ENCODE measurements at regions not wholly inside any gene's neighbourhood (a gene's known extent, or its start where the extent isn't known, plus 50 kb on each side); places are given as distances from the start of the nearest gene placed in this dataset.

DNA sequence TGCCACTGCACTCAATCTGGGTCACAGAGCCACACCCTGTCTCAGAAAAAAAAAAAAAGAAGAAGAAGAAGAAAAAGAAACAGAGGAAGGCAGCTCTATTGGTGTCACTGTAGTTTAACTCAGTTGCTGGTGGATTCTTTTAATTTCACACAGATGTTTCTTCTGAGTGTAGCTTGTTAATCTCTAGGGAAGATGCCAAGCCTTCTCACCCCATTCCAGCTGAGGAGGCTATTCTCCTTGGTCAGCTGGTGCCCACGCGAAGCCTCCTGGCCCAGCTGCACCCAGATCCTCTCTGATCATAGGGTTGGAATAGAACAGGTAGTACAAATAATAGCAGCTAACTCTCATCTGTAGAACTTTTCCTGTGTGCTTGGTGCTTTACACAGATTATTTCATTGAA is 113.8 kb upstream of the SPRY4 start:
- Mint-ChIP-seq H3K4me1 (ENCODE audit: low read depth) (peaks cover 28% of the 10 kb centered on the region), H3K9me3 (no peaks in the 10 kb centered on the region), H3K27ac (no peak overlapping the region), H3K36me3 (no peaks in the 10 kb centered on the region), H3K4me3 (no peak overlapping the region), H3K27me3 (no peaks in the 10 kb centered on the region)
- POLR2A ChIA-PET: interaction anchor here (1.1 kb wide), 1 partner anchor 12 kb away, joined by 3 read pairs; no protein-coding TSS in a partner anchor
- CTCF ChIA-PET: interaction anchor here (0.9 kb wide), 1 partner anchor 16 kb away, joined by 4 read pairs; no protein-coding TSS in a partner anchor
- no peak for DNase-seq
- intact Hi-C loops (cut with micrococcal nuclease): loop anchor here (10.0 kb wide), 1 partner anchor 114 kb away; the partner anchor contains the start of gene SPRY4

DNA sequence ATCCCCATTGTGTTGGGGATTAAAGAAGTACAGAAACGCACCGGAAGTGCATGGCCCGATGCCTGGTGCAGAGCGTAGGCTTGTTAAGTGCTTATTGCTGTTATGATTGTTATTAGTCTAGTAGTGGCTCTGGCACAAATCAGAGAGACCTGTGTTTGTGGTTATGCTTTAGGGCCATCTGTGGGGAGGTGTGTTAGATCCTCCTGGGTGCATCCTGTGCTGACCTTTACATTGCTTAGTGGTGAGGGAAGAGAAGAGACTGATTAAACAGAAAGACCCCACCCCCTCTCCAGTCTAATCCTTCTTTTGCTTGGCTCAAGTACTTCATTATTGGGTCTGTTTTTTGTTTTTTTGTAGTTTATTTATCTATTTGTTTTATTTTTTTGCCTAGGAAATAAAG is 112.7 kb upstream of the SPRY4 start:
- no peaks in the 10 kb centered on the region for H3K27me3 Mint-ChIP-seq
- ChIA-PET CTCF (no interaction called here), POLR2A (no interaction called here)
- H3K4me1 Mint-ChIP-seq (ENCODE audit: low read depth): peaks cover 38% of the 10 kb centered on the region
- intact Hi-C loops (cut with micrococcal nuclease): loop anchor here (10.0 kb wide), 1 partner anchor 113 kb away; the partner anchor contains the start of gene SPRY4
- no peaks in the 10 kb centered on the region for H3K9me3 Mint-ChIP-seq
- no peak overlapping the region for H3K4me3 Mint-ChIP-seq
- DNase-seq: no peak
- H3K27ac Mint-ChIP-seq: no peak overlapping the region
- H3K36me3 Mint-ChIP-seq: no peaks in the 10 kb centered on the region

DNA sequence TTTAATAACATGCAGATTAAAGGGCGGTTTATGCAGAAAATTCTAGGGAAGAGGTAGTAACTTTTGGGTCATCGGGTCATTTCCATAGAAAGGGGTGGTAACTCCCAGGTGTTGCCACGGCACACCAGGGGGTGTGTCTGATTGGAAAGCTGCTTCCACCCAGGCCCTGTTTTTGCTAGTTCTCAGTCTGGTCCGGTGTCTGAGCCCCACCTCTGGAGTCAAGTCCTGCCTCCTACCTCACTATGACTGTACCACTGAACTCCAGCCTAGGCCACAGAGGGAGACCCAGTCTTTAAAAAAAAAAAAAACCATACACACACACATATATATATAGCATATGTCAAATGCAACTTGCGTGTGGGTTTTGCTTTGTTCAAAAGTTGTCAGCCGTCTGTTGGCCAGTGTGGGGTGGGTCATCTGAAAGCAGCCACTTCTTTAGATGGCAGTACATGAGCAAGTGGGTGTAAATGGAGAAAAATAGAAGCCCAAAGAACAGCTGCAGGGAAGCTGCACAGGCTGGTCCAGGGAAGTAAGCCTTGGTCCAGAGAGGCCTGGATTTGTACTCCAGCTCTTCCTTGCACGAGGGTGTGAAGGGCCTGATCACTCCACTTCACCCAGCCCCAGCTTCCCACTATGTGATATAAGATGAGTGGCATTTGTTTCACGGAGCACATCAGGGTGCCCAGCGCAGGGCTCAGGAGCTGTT is 110.7 kb upstream of the SPRY4 start:
- Mint-ChIP-seq H3K36me3 (no peaks in the 10 kb centered on the region), H3K9me3 (no peaks in the 10 kb centered on the region), H3K4me1 (ENCODE audit: low read depth) (peaks cover 42% of the 10 kb centered on the region), H3K4me3 (no peak overlapping the region), H3K27ac (no peak overlapping the region), H3K27me3 (no peaks in the 10 kb centered on the region)
- DNase-seq: no peak
- ChIA-PET POLR2A (interaction anchor here (0.5 kb wide), 1 partner anchor 128 kb away, joined by 4 read pairs; no protein-coding TSS in a partner anchor), CTCF (interaction anchor here (0.6 kb wide), 1 partner anchor 1436 kb away, joined by 3 read pairs; no protein-coding TSS in a partner anchor)
- intact Hi-C loops (cut with micrococcal nuclease): loop anchor here (10.0 kb wide), 1 partner anchor 111 kb away; the partner anchor contains the start of gene SPRY4

DNA sequence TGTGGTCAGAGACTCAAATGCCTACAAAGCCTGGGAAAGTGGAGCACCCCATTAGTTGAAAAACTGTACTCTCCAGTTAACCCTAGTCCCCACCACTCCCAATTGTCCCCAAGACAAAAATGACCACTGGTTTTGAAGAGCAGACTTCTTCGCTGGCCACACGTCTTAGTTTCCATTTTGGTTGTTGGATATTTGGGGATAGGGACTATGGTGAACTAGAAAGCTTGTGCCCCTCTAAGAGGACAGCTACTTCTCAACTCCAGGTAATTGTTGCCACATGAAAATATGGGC is 109.4 kb upstream of the SPRY4 start:
- H3K27me3 Mint-ChIP-seq: no peaks in the 10 kb centered on the region
- CTCF ChIA-PET: interaction anchor here (0.7 to 1.1 kb wide), 2 partner anchors 76 to 110 kb away, joined by 3 read pairs; partner anchors contain the start of gene SPRY4
- no peak overlapping the region for H3K27ac Mint-ChIP-seq
- intact Hi-C loops (cut with micrococcal nuclease): loop anchor here (5.0 to 10.0 kb wide), 3 partner anchors 109 to 212 kb away; partner anchors contain the start of gene SPRY4
- H3K9me3 Mint-ChIP-seq: no peaks in the 10 kb centered on the region
- peaks cover 42% of the 10 kb centered on the region for H3K4me1 Mint-ChIP-seq (ENCODE audit: low read depth)
- POLR2A ChIA-PET: no interaction called here
- DNase-seq: no peak
- H3K4me3 Mint-ChIP-seq: no peak overlapping the region
- H3K36me3 Mint-ChIP-seq: no peaks in the 10 kb centered on the region

DNA sequence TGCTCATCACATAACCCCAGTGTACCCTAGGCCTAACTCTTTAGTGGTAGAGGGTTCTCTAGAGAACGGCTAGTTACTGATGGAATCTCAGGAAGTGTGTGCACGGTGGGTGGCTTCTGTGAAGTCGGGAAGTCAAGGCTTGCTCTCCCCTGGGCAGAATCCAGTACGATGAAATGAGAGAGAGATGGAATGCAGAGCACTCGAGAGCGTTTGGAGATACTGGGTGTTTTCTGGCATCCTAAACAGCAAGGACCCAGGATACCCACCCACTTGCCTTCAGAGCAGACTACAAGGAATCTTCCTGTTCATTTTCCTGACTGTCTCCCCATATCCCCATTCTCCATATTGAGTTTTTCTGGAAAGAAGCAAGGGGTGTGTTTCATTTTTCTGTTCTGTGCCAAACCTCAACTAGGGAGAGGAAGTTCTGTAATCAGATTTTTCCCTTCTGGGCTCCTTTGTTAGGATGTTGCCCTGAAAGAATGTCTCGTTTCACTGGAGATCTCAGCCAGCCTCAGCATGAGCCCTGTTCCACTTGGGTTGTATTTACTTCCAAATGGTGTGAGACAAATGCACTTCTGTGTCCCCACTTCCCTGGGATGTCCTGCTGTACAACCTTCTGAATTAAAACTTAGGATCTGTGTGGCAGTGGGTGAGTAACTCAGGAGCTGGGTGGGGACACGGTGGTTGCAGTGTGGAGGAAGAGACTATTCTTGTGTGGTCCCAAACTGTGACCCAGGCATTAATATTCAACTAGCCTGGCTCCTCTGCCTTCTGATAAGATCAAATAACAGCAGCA is 108.9 kb upstream of the SPRY4 start:
- ChIA-PET POLR2A (no interaction called here), CTCF (interaction anchor here (0.7 to 1.2 kb wide), 4 partner anchors 10 to 432 kb away, joined by 3 to 4 read pairs (median 3); partner anchors contain the start of gene SPRY4)
- intact Hi-C loops (cut with micrococcal nuclease): loop anchor here (2.0 to 10.0 kb wide), 5 partner anchors 73 to 211 kb away; partner anchors contain the start of gene SPRY4
- DNase-seq: no peak
- Mint-ChIP-seq H3K4me3 (no peak overlapping the region), H3K27me3 (no peaks in the 10 kb centered on the region), H3K27ac (no peak overlapping the region), H3K9me3 (no peaks in the 10 kb centered on the region), H3K4me1 (ENCODE audit: low read depth) (peaks cover 38% of the 10 kb centered on the region), H3K36me3 (no peaks in the 10 kb centered on the region)

DNA sequence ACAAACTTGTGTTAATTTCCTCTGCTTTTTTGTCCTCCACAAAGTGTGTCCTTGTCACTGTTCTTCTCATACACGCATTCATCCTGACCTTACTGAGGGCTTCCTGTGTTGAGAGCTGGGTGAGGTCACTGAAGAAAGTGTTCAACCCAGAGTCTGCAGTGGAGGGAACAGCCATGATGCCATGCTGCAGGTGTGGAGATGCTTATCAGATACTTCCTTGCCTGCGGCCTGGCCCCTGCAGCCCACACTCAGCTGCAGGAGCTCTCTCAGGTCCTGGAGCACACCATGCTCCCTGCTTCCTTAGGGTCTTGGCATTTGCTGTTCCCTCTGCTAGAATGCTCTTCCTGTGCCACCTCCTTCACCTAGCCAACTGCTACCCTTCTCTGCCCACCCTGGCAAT is 108.1 kb upstream of the SPRY4 start:
- Mint-ChIP-seq H3K4me3 (peak overlapping the region; percentile 54), H3K27ac (peak overlapping the region; percentile 81), H3K4me1 (ENCODE audit: low read depth) (peaks cover 32% of the 10 kb centered on the region), H3K36me3 (no peaks in the 10 kb centered on the region), H3K9me3 (no peaks in the 10 kb centered on the region), H3K27me3 (no peaks in the 10 kb centered on the region)
- DNase-seq: peak; percentile 74
- ChIA-PET CTCF (interaction anchor here (0.8 to 1.2 kb wide), 2 partner anchors 9 to 431 kb away, joined by 3 to 4 read pairs; no protein-coding TSS in a partner anchor), POLR2A (interaction anchor here (1.1 kb wide), 1 partner anchor 77 kb away, joined by 7 read pairs; no protein-coding TSS in a partner anchor)
- intact Hi-C loops (cut with micrococcal nuclease): loop anchor here (1.0 to 10.0 kb wide), 6 partner anchors 39 to 211 kb away; partner anchors contain the start of gene SPRY4

DNA sequence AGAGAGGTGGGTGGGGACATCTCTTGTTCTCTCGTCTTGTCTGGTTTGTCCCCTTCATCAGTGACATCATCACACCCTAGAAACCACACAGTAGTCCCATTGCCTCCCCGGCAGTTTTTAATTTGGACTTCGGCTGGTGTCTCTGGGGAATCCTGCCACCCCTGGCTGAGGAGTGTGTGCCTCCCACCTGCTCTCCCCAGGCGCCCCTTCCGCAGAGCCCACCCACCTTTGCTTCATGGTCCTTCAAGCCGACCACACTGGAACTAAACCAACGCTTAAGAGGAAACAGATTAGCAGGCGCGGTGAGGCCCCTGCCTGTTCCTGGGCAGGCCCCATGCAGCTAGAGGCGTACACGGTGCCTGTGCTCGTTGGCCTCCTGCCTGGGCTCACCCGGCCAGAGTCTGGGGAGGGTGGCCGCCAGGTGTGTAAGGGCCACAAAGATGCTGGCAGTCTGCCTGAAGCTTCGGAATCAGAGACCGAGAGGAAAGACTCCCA is 107.6 kb upstream of the SPRY4 start:
- H3K27ac Mint-ChIP-seq: peak overlapping the region; percentile 81
- peak overlapping the region; percentile 54 for H3K4me3 Mint-ChIP-seq
- intact Hi-C loops (cut with micrococcal nuclease): loop anchor here (1.0 to 10.0 kb wide), 6 partner anchors 40 to 210 kb away; partner anchors contain the start of gene SPRY4
- ChIA-PET POLR2A (interaction anchor here (1.1 kb wide), 1 partner anchor 76 kb away, joined by 7 read pairs; no protein-coding TSS in a partner anchor), CTCF (interaction anchor here (0.8 to 1.2 kb wide), 2 partner anchors 9 to 431 kb away, joined by 3 to 4 read pairs; no protein-coding TSS in a partner anchor)
- no peaks in the 10 kb centered on the region for H3K36me3 Mint-ChIP-seq
- peak; percentile 57 for DNase-seq
- peaks cover 35% of the 10 kb centered on the region for H3K4me1 Mint-ChIP-seq (ENCODE audit: low read depth)
- no peaks in the 10 kb centered on the region for H3K9me3 Mint-ChIP-seq
- no peaks in the 10 kb centered on the region for H3K27me3 Mint-ChIP-seq

DNA sequence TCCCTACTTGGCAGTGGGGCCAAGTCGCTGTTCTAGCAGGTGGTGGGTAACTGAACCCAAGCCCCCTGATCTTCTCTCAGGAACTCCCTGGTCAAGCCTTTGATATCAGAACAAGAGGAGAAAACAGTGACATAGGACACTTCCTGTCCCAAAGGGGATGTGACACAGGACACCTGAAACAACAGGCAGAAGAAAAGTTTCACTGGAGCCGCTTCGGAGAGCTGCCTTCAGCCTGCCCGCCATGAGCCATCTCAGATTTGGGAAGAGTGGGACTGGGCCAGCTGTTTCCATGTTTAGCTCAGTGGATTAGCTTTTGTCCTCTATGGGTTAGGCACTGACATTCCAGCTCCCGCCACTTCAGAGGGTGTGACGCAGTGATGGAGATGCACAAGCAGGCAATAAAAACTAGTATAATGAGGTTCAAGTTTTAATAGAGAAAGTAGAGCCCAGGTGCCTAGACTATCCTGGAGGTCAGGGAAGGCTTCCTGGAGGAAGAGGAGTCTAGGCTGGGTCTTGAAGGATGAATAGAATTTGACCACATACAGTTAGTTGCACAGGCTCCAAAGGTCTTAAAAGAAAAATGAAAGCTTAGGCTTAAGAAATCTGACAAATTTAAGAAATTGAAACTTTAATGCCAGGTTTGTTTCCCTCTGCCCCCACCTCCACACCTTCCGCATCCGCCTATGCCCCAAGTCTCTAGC is 104.1 kb upstream of the SPRY4 start:
- POLR2A ChIA-PET: no interaction called here

DNA sequence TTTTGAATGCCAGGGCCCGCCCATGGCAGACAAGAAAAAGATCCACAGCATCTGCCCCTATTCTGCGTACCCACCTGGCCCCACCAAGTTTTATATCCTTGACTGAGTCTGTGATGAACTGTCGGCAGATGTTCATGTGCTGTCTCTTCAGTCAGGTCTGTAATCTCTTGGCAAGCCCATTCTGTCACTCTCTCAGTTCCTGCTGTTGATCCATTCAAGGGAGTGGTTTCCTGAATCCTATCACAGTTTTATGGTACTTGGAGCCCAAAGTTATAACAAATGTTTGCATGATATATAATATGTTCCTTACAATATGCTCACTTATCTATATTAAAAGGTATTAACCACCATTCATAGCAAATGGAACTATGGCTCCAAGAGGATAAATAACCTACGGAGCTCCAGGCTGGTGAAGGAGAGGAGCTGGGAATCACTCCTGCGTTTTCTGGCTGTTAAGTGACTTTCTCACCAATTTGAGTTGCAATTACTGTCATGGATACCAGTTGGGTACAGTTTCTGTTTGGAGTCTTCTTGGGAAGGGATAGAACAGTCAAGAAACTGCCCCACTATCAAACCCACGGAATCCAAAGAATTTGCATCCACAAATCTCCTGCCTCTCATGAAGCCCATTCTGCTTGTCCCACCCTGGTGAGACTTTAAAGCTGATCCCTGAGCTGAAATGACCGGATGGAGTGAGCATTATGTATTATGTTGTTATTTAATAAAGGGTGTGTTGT is 103.4 kb upstream of the SPRY4 start:
- Mint-ChIP-seq H3K27ac (no peak overlapping the region), H3K27me3 (no peaks in the 10 kb centered on the region), H3K36me3 (no peaks in the 10 kb centered on the region), H3K4me1 (ENCODE audit: low read depth) (peaks cover 42% of the 10 kb centered on the region), H3K4me3 (no peak overlapping the region), H3K9me3 (no peaks in the 10 kb centered on the region)
- CTCF ChIA-PET: no interaction called here
- no peak for DNase-seq
- intact Hi-C loops (cut with micrococcal nuclease): no loop called here
- POLR2A ChIA-PET: no interaction called here

More for the DNA sequence above, 104.1 kb upstream of the SPRY4 start:
- Mint-ChIP-seq H3K4me1 (ENCODE audit: low read depth) (peaks cover 49% of the 10 kb centered on the region), H3K4me3 (no peak overlapping the region), H3K9me3 (no peaks in the 10 kb centered on the region), H3K27ac (no peak overlapping the region), H3K27me3 (no peaks in the 10 kb centered on the region), H3K36me3 (no peaks in the 10 kb centered on the region)
- CTCF ChIA-PET: no interaction called here
- intact Hi-C loops (cut with micrococcal nuclease): no loop called here
- no peak for DNase-seq

DNA sequence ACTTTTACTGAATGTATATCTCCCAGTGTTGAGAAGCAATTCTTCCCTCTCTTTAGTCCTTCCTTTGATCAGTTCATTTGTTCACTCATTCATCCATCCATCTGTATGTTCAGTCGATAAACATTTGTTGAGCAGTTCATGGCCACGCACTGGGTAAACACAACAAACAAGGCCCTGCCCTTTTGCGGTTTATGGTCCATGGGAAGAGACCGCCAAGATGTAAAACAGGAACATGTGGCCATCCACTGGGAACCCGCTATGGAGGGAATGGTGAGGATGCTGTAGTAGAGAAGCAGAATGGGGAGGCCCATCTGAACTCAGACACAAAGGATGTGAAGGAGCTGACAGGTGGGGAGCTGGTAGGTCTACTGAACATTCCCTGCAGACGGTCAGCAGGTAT is 102.7 kb upstream of the SPRY4 start:
- Mint-ChIP-seq H3K27me3 (no peaks in the 10 kb centered on the region), H3K4me1 (ENCODE audit: low read depth) (peaks cover 39% of the 10 kb centered on the region), H3K9me3 (no peaks in the 10 kb centered on the region), H3K27ac (no peak overlapping the region), H3K36me3 (no peaks in the 10 kb centered on the region), H3K4me3 (no peak overlapping the region)
- DNase-seq: no peak
- ChIA-PET POLR2A (interaction anchor here (1.3 kb wide), 1 partner anchor 70 kb away, joined by 5 read pairs; no protein-coding TSS in a partner anchor), CTCF (no interaction called here)
- intact Hi-C loops (cut with micrococcal nuclease): no loop called here

DNA sequence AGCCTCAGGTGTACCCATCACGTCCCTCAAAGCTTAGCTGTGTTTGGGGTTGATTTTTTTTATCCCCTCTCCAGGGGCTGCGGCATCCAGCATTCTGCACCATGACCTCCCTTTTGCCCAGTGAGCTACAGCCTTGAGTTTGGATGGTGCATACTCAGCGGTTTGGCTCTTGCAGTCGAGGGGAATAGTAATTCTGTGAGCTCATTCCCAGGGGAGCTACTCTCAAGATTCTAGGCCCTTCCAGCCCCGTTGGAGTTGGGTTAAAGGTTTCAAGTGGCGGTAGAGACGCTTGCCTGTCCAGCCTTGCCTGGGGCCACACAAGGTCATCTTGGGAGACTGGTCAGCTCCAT is 102.2 kb upstream of the SPRY4 start:
- H3K27ac Mint-ChIP-seq: peak overlapping the region; percentile 28
- H3K27me3 Mint-ChIP-seq: no peaks in the 10 kb centered on the region
- H3K4me3 Mint-ChIP-seq: no peak overlapping the region
- no peaks in the 10 kb centered on the region for H3K9me3 Mint-ChIP-seq
- no peaks in the 10 kb centered on the region for H3K36me3 Mint-ChIP-seq
- ChIA-PET POLR2A (interaction anchor here (0.9 to 1.3 kb wide), 2 partner anchors 12 to 70 kb away, joined by 3 to 5 read pairs; no protein-coding TSS in a partner anchor), CTCF (no interaction called here)
- peaks cover 34% of the 10 kb centered on the region for H3K4me1 Mint-ChIP-seq (ENCODE audit: low read depth)
- intact Hi-C loops (cut with micrococcal nuclease): no loop called here
- DNase-seq: no peak

Measured in activated CD4-positive, alpha-beta memory T cell treated with anti-CD3 and anti-CD28 coated beads for 36 hours (primary cell).